ENCODE measurements at regions not wholly inside any gene's neighbourhood (a gene's known extent, or its start where the extent isn't known, plus 50 kb on each side); places are given as distances from the start of the nearest gene placed in this dataset.

DNA sequence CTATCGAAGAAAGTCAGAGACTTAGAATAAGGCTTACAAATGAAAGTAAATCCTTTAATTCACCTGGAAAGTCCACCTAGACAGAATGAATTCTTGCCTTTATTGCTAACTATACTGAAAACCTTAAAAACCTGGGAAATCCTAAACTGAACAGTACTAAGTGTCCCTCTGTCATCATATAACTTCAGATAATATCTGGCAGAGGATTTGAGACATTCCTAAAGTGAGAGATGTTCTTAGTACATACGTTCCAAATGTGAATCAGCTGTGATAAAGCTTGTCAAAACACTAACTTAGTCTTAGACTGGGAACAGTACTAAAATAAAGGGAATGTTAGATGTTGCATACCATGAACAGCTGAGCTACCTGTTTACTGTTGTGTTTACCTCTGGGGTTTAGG lies 121.7 kb downstream of the TNFSF18 start:
- TF ChIP-seq, protein P1, sequence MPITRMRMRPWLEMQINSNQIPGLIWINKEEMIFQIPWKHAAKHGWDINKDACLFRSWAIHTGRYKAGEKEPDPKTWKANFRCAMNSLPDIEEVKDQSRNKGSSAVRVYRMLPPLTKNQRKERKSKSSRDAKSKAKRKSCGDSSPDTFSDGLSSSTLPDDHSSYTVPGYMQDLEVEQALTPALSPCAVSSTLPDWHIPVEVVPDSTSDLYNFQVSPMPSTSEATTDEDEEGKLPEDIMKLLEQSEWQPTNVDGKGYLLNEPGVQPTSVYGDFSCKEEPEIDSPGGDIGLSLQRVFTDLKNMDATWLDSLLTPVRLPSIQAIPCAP (CRISPR knock-in tag; IDR thresholded peaks at IDR 0.05): no peak
- TF ChIP-seq, protein P2, sequence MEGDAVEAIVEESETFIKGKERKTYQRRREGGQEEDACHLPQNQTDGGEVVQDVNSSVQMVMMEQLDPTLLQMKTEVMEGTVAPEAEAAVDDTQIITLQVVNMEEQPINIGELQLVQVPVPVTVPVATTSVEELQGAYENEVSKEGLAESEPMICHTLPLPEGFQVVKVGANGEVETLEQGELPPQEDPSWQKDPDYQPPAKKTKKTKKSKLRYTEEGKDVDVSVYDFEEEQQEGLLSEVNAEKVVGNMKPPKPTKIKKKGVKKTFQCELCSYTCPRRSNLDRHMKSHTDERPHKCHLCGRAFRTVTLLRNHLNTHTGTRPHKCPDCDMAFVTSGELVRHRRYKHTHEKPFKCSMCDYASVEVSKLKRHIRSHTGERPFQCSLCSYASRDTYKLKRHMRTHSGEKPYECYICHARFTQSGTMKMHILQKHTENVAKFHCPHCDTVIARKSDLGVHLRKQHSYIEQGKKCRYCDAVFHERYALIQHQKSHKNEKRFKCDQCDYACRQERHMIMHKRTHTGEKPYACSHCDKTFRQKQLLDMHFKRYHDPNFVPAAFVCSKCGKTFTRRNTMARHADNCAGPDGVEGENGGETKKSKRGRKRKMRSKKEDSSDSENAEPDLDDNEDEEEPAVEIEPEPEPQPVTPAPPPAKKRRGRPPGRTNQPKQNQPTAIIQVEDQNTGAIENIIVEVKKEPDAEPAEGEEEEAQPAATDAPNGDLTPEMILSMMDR (IDR thresholded peaks at IDR 0.05): no peak
- TF ChIP-seq RORB (CRISPR knock-in tag; IDR thresholded peaks at IDR 0.05) (no peak), ZNF263 (CRISPR knock-in tag; IDR thresholded peaks at IDR 0.05; ENCODE audit: low read depth) (no peak)
- TF ChIP-seq, protein P3, sequence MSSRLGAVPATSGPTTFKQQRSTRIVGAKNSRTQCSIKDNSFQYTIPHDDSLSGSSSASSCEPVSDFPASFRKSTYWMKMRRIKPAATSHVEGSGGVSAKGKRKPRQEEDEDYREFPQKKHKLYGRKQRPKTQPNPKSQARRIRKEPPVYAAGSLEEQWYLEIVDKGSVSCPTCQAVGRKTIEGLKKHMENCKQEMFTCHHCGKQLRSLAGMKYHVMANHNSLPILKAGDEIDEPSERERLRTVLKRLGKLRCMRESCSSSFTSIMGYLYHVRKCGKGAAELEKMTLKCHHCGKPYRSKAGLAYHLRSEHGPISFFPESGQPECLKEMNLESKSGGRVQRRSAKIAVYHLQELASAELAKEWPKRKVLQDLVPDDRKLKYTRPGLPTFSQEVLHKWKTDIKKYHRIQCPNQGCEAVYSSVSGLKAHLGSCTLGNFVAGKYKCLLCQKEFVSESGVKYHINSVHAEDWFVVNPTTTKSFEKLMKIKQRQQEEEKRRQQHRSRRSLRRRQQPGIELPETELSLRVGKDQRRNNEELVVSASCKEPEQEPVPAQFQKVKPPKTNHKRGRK (CRISPR knock-in tag; IDR thresholded peaks at IDR 0.05; ENCODE audit: borderline replicate concordance): no peak
- no peaks in the 10 kb centered on the region for H3K4me1 Mint-ChIP-seq
- CTCF ChIA-PET: no interaction called here
- DNase-seq (ENCODE audit: low spot score) (no peak), ATAC-seq (no peak)
- no peak overlapping the region for H3K27ac Mint-ChIP-seq
- POLR2A ChIA-PET: no interaction called here
- H3K9me3 Mint-ChIP-seq: peaks cover 4% of the 10 kb centered on the region; the same call in 1 of the 2 replicates
- H3K36me3 Mint-ChIP-seq: no peaks in the 10 kb centered on the region
- no peak overlapping the region for H3K4me3 Mint-ChIP-seq
- no peaks in the 10 kb centered on the region; the same call in 1 of the 2 replicates for H3K27me3 Mint-ChIP-seq (ENCODE audit: low read depth)

DNA sequence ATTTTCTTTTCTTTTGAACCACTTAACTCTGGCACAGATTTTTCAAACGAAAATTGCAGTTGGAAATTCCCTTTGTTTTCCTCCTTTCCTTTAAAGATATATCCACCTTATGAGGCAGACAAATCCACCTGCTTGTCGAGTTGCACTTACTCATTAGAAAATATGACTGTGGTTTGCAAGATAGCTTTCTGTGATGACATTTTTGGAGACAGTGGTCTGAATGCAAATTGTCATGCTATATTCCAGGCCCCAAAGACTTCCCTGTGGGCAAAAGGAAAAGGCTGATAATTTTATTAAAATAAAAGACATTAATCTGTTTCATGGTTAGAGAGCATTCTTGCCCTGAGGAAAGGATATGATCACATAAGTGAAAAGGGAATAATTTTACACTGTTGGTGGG lies 120.6 kb downstream of the TNFSF18 start:
- POLR2A ChIA-PET: no interaction called here
- no peak overlapping the region for H3K27ac Mint-ChIP-seq

More for the DNA sequence above, 120.6 kb downstream of the TNFSF18 start:
- H3K4me1 Mint-ChIP-seq: no peaks in the 10 kb centered on the region
- H3K36me3 Mint-ChIP-seq: no peaks in the 10 kb centered on the region
- no peak overlapping the region for H3K4me3 Mint-ChIP-seq
- TF ChIP-seq, protein P4, sequence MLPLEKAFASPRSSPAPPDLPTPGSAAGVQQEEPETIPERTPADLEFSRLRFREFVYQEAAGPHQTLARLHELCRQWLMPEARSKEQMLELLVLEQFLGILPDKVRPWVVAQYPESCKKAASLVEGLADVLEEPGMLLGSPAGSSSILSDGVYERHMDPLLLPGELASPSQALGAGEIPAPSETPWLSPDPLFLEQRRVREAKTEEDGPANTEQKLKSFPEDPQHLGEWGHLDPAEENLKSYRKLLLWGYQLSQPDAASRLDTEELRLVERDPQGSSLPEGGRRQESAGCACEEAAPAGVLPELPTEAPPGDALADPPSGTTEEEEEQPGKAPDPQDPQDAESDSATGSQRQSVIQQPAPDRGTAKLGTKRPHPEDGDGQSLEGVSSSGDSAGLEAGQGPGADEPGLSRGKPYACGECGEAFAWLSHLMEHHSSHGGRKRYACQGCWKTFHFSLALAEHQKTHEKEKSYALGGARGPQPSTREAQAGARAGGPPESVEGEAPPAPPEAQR (CRISPR knock-in tag; IDR thresholded peaks at IDR 0.05): no peak
- TF ChIP-seq, protein P3 (CRISPR knock-in tag; IDR thresholded peaks at IDR 0.05; ENCODE audit: borderline replicate concordance): no peak
- TF ChIP-seq HMGA2 (CRISPR knock-in tag; IDR thresholded peaks at IDR 0.05) (no peak), NFE2L1 (CRISPR knock-in tag; IDR thresholded peaks at IDR 0.05) (no peak), RELA (CRISPR knock-in tag; IDR thresholded peaks at IDR 0.05; ENCODE audit: borderline replicate concordance) (no peak), ESRRA (CRISPR knock-in tag; IDR thresholded peaks at IDR 0.05; ENCODE audit: borderline replicate concordance) (no peak), TCF7 (CRISPR knock-in tag; IDR thresholded peaks at IDR 0.05; ENCODE audit: low read depth) (no peak), KAT7 (CRISPR knock-in tag; IDR thresholded peaks at IDR 0.05; ENCODE audit: borderline replicate concordance) (no peak), GTF2I (CRISPR knock-in tag; conservative IDR thresholded peaks at IDR 0.05) (no peak), NR1H2 (CRISPR knock-in tag; IDR thresholded peaks at IDR 0.05) (no peak), SP1 (CRISPR knock-in tag; conservative IDR thresholded peaks at IDR 0.05) (no peak), SOX15 (CRISPR knock-in tag; IDR thresholded peaks at IDR 0.05) (no peak)
- TF ChIP-seq, protein P5, sequence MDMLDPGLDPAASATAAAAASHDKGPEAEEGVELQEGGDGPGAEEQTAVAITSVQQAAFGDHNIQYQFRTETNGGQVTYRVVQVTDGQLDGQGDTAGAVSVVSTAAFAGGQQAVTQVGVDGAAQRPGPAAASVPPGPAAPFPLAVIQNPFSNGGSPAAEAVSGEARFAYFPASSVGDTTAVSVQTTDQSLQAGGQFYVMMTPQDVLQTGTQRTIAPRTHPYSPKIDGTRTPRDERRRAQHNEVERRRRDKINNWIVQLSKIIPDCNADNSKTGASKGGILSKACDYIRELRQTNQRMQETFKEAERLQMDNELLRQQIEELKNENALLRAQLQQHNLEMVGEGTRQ (CRISPR knock-in tag; IDR thresholded peaks at IDR 0.05): no peak
- TF ChIP-seq, protein P6, sequence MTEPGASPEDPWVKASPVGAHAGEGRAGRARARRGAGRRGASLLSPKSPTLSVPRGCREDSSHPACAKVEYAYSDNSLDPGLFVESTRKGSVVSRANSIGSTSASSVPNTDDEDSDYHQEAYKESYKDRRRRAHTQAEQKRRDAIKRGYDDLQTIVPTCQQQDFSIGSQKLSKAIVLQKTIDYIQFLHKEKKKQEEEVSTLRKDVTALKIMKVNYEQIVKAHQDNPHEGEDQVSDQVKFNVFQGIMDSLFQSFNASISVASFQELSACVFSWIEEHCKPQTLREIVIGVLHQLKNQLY (CRISPR knock-in tag; IDR thresholded peaks at IDR 0.05): no peak
- TF ChIP-seq, protein P7, sequence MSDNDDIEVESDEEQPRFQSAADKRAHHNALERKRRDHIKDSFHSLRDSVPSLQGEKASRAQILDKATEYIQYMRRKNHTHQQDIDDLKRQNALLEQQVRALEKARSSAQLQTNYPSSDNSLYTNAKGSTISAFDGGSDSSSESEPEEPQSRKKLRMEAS (CRISPR knock-in tag; IDR thresholded peaks at IDR 0.05): no peak
- peaks cover 4% of the 10 kb centered on the region; the same call in 1 of the 2 replicates for H3K9me3 Mint-ChIP-seq
- CTCF ChIA-PET: no interaction called here
- ATAC-seq (no peak), DNase-seq (ENCODE audit: low spot score) (no peak)
- no peaks in the 10 kb centered on the region; the same call in 1 of the 2 replicates for H3K27me3 Mint-ChIP-seq (ENCODE audit: low read depth)
